Amniotic epithelial cell (primary cell): ENCODE measurements at regions not wholly inside any gene's neighbourhood (a gene's known extent, or its start where the extent isn't known, plus 50 kb on each side); places are given as distances from the start of the nearest gene placed in this dataset.
"Not testable (repeated sequence)": the region's sequence is repeated elsewhere in the genome, so short reads cannot be mapped to it uniquely, and the experiment has no call there.

Experiments
- DNase-seq: peaks from one replicate; pipeline ENCODE4 v3.0.0-alpha.2; 2010; ENCODE audit warnings: low read depth

DNA sequence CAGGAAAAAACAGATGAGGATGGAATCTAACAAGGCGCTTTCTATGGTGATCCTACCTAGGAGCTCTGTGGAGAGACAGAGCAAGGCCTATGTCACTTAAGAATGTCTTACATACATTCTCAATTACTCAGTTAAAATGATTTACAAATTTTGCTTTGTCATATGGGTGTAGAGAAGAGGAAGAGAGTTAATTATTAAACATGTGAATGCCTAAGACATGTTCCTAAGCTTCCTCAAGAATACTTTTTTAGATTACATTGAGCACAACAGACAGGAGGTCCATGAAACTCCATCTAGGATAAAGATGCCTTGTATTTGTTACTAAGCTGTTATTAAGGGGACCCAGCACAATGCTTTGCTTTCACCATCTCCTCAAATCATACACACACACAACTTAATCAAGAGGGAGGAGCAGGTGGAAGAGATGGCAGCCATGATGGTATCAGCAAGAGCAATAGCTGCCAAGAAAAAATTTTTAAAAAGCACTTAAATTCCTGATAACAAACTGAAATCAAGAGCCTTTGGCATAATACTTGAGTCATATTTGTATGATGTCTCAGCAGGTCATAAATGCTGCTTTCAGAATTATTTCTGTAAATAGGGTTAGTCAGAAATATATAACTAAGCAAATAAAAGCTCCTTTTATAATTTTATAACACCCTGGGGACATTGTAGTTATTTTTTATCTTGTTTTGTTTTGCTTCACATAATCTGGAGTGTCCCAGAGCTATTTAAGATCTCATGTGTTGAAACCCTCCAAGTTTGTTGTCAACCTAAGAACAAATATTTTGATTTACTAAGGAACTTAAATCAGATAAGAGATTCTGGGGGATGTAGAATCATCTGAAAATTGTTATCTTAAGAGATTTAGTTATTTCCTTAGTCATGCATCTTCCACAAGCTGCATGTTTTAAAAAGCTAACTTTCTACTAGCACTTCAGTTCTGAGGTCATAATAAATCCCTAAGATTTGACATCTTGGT lies 70.0 kb upstream of the CD2AP start:
- DNase-seq: peak; percentile 86

DNA sequence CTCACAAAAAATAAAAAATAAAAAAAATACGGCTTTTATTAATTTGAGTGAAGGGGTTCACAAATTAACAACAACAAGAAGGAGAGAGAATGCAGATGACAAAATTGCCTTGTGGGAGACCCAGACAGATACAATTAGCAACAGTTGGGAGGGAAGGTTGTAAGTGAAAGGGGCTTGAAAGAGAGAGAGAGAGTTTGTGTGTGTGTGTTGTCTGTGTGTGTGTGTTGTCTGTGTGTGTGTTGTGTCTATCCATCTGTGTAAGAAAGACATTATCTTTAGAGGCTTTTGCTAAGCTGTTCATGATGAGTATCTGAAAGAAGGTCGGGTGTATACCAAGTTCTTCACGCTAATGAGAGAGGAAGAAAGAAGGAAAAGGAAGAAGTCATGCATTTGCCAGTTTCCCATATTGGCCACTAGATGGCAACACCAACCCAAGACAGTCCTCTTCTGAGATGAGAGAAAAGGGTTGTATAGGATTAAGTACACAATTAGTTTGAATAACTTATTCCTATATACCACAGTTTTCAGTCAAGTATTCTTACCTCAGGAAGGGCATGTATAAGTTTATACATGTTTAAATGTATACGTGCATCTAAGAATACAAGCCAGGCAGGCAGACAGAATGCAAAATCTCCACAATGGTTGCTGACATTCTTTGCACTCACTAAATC lies 63.7 kb upstream of the CD2AP start:
- DNase-seq: peak; percentile 62

DNA sequence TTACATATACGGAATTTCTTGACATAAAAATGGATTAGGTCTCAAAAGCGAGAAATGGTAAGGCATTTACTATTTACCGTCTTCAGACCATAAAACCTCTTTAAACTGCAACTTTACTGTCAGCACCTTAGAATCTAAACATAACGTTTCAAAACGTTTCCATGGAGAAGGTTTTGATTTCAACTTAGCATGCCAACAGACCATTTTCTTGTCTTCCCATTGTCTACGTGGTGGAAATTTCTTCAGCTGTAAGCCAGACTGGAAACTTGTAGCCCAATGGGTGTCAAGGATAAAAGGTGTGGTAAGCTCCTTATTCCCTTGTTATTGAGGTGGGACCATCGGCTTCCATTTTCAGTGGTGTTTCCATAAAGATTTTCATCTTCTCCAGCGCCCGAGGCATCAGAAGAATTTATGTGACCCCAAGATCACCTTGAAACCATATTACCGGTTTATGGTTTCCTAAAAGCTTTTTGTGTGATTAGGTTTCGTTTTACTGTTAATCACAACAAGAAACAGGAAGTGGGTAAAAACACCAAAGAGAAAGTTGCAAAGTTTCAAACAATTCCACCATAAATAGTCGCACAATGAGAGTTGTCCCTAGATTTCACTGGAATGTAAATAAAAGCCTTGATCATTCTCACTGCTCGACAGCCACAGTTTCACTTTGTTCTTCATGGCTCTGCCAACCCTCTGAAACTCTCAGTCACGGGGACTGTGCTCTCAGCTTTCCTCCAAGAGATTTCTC lies 63.0 kb upstream of the CD2AP start:
- DNase-seq: peak; percentile 44

GRCh38 chr6:47416396-47417345 lies 60.9 kb upstream of the CD2AP start:
- DNase-seq: no peak

DNA sequence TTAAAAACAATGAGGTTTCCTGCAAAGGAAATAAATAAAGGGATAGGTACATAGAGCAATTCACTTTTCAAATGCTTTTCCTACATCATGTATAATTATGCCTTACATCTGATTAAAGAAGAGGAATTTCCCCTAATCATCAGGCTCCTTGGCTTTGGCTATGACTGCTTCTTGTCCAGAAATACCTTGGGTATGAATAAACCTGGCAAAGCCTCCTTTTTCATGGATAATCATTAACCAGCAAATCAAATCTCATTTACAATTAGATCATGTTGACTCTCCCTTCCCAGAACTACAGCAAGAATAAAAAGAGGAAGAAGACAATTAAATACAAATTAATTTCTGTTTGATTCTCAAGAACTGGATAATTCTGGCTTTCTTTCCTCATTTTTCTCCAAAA lies 58.0 kb upstream of the CD2AP start:
- no peak for DNase-seq

- peak; percentile 34 for DNase-seq
Measured at GRCh38 chr6:47420394-47421371, 56.9 kb upstream of the CD2AP start.

DNA sequence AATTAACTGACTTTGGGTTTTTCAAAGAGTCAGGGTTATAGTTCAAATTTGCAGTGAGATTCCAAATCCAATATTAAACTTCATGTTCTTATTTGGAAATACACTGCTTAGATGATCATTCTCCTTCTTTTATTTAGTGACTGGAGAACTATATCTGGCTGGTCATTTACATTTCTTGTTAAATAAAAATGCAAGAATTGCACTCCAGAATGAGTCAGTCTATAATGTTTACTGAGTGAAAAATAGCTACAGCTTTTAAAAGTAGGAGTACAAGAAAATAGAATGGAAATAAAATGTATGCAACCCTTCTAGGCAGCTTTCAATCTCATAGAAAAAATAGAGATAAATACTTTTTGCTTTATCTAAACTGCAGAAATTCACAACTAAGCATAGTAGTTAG lies 54.5 kb upstream of the CD2AP start:
- no peak for DNase-seq

DNA sequence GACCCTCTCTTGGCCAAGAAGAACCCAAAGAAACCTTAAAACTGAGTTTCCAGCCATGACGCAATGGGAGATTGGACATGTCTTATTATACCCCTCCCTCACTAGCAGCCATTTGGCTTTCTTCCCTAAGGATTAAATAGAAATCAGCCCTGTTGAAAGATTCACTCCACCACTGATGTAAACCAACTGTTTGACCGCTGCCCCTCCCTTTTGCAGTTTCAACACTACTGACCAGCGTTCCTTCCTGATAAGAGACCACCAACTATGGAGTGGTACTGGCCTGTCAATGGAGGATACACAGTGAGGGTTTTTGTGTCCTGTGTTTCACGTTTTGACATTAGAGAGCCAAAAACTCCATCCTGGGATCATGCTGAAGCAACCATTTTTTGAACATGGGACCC lies 53.2 kb upstream of the CD2AP start:
- peak; percentile 91 for DNase-seq

DNA sequence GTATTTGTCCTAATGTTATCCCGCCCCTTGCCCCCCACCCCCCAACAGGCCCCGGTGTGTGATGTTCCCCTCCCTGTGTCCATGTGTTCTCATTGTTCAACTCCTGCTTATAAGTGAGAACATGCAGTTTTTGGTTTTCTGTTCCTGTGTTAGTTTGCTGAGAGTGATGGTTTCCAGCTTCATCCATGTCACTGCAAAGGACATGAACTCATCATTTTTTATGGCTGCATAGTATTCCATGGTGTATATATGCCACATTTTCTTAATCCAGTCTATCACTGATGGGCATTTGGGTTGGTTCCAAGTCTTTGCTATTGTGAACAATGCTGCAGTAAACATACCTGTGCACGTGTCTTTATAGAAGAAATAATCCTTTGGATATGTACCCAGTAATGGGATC lies 51.9 kb upstream of the CD2AP start:
- DNase-seq: not testable (repeated sequence)

- DNase-seq: peak; percentile 46
Measured at GRCh38 chr6:47426524-47427302, 50.9 kb upstream of the CD2AP start.

DNA sequence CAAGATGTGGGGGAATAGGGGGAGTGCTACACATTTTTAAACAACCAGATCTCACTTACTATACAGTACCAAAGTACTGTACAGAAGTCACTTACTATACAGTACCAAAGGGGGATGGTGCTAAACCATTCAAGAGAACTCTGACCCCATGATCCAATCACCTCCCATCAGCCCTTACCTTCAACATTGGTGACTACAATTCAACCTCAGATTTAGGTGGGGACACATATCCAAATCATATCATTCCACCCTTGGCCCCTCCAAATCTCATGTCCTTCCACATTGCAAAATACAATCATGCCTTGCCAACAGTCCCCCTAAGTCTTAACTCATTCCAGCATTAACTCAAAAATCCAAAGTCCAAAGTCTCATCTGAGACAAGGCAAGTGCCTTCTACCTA lies 49.9 kb upstream of the CD2AP start:
- no peak for DNase-seq
